ENCODE measurements at regions not wholly inside any gene's neighbourhood (a gene's known extent, or its start where the extent isn't known, plus 50 kb on each side); places are given as distances from the start of the nearest gene placed in this dataset.

DNA sequence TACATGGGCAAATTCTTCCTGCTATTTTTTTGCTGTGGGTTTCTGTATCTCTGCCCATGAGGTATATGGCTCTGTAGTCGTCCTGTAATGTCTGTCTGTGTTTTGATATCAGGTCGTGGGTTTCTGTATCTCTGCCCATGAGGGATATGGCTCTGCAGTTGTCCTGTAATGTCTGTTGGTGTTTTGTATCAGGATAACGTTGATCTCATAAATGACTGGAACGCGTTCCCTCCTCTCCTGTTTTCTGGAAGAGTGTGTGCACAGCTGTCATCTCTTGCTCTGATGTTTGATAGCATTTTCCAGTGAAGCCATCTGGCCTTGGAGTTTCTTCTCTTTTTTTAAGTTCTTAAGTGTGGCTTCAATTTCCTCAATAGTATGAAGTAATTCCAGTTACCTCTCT is 57.2 kb downstream of the SOX1 start:
- no peak for DNase-seq

DNA sequence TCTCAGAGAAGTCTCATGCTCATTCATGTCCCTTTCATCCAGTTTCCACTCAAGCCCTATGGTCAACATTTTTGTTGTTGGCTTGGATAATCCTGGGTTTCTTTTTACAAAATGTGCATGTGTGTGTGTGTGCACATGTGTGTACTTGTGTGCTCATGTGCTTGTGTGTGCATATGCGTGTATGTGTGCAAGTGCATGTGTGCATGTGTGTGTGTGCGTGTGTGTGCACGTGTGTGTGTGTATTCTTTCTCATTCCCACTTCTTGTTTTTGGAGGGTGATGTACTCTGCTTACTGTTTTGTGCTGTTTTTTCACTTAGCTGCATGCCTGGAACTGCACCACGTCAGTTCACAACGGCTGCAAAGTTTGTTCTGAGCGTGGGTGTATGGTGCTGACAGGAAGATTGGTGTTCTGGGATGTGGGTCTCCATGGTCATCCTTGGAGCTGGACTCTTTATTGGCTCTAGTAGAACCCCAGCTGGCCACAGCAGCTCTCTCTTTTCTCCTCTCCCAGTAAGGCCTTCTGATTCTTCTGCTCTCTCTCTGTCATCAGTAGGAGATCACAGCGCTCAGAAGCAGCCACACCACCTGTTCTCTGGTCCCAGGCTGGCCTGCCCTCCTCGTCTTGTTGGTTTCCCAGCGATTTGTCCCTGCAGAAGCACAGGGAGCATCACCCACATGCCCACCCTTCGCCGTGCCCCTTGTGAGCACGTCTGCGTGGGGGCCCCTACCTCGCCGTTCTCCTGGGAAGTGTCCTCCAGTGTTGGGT is 60.8 kb downstream of the SOX1 start:
- no peak for DNase-seq

DNA sequence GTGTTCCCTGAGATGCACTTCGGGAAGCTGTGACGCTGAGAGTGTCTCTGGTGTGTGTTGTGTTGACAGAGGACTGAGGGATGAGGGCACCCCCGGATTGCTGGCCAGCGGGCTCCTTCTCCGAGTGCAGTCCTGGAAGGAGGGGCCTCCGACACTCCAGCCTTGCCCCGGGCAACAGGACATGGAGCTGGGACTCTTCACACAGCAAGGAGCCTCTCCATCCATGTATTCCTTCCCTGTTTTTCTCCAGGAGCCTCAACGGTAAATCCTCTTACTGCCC is 61.3 kb downstream of the SOX1 start:
- no peak for DNase-seq

DNA sequence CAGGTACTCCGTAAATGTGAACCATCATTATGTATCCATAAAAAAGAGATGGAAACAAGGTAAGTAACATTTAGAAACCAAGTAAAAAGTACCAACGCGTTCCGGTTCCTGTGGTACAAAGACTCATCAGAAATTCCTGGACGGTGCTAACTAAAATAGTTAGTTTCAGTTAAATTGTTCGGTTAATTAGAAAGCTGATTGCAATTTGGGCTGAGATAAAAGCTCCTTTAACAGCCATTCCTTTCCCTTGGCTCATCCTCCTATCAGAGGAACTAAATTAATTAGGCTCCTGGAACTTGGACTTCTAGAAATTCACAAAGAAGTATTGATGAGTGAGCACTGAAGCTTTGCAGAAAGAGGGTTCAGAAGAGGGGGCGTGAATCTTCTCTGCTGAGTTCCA is 63.5 kb downstream of the SOX1 start:
- no peak for DNase-seq

DNA sequence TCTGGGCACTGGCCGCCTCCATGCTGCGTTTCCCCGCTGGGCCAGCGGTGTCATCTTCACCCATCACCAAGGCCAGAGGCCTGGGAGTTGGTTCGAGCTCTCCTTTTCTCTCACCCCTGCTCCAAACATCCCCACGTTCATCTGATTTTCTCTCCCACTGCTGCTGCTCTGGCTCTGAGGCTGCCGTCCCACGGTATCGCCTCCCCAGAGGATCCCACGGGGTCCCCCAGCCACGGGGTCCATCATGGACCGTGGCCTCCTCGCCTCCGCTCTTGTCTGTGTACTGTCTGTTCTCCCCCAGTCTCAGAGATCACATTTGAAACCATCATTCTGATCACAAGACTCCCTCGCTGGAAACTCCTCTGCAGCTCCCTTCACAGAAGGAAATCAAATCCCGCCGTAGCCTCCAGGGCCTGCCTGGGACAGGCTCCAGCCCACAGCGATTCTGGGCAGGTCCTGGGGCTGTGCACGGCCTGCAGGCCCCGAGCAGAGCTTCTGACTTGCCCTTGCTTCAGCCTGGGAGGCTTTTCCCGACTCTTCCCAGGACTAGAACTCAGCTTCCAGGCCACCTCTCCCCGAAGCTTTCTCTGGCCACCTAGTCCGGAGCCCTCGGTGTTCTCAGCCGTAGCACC is 64.2 kb downstream of the SOX1 start:
- no peak for DNase-seq

DNA sequence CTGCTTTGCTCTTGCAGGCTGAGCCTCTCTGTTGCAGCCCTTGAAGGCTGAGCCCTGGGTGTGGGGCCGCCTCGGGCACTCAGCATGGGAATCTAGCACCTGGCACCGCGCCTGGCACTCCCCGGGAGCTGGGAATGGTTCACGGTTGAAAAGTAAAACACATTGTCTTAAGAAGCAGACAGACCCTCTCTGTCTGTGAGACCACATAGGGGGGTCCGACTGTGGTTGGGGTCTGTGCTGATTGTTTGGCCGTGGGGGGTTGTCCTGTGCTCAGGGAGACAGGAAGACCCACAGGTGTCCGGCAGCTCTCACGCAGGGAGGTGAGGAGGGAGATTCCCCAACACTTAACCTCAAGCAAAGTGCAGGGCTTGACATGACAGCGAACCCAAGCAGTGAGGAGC is 64.8 kb downstream of the SOX1 start:
- no peak for DNase-seq

DNA sequence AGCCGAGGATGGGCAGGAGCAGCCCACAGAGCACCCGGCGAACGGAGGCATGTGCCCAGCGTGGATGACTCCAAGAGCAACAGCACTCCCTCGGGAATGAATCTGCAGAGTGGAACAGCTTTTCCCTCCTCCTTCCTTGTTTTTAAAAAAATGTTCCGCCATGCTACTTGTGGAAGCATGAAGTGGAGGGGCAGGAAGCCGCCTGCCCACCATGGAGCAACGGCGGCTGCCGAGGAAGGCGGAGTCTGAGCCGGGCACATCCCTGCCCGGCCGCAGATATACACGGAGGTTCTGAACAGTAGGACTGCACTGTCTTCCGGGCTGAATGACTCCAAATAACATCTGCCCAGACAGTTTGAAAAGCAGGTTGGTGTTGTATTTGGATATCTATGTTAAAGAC is 65.2 kb downstream of the SOX1 start:
- DNase-seq: no peak

DNA sequence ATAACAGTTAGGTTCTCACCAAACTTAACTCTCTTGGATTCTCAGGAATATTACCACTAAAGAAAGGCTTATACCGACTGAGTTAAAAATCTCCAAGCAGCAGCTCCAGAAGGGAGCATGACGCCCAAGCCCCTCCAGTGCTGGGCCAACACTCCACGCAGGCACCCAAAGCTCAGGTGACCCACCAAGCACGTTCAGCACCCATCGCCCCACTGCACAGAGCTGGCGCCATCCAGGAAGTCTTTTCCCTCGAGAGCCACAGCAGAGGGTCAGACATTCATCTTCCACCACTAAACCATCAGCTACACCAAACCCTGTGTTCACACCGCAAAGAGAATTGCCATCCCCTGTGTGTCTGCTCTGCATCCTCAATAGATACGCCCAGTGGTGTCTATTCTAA is 65.7 kb downstream of the SOX1 start:
- DNase-seq: no peak

DNA sequence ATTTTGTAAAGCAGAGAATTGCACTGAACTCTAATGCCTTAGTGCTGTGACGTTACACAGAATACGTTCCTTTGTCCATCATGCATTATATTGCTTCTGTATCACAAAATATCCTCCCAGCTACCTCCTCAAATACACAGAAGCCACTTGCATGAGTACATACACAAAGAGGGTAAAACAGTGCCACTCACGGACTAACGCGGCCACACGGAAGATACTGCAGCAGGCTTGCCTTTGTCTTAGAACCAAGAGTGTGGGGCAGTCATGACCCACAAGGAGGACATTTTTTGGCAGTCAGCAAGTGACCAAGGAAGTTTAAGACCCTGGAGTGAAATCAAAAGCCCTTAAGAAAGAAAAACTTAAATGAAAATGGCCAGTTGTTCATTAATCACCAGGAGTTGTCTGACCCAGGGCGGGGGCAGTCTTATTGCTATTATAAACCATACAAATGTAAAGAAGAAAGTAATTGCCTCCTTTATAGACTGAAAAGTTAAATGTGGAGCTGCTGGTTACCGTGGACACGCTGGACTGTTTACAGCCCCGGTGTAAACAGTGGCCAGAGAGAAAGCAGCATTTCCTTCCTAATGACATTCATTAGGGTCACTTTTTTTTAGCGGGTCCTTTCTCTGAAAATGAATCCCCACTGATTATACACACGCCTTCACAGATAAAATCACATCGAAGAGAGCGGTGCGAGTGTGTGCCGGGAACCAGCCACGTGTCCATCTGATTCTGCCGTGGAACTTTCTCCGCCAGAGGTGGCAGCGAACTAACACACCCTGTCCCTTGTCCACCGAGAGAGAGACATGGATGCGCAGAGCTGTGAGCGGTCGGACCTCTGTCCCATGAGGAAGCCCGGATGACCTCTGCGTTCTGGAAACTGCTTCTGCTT is 66.8 kb downstream of the SOX1 start:
- DNase-seq: no peak

DNA sequence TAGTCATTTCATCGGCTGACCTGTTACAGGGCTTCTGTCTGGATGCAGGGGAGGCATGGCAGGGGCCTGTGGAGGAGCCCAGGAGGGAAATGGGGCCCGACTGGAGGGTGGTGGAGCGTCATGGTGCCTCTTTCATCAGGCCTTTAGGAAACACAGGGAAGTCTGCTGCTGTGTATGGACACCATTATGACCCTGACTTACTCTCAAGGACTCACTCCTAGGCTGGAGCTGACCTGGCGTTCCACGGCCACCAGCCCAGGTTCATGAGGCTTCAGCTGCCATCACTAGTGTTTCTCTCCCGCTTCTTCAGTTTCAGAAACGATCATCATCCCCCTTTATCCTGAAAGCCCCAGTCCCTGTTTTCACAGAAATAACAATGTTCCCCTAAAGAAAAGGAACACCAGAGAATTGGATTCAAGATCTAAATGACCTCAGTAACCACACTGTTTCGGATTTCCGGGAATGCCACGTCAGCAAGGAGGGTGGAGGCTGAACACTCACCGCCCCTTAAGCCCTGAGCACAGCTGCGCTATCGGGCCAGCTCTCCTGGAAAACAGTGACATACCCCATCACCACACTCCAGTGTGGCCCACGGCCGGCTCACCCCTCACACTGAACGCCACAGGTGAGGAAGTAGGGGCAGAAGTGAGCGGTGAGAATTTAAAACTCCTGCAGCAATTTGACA is 67.6 kb downstream of the SOX1 start:
- no peak for DNase-seq

DNA sequence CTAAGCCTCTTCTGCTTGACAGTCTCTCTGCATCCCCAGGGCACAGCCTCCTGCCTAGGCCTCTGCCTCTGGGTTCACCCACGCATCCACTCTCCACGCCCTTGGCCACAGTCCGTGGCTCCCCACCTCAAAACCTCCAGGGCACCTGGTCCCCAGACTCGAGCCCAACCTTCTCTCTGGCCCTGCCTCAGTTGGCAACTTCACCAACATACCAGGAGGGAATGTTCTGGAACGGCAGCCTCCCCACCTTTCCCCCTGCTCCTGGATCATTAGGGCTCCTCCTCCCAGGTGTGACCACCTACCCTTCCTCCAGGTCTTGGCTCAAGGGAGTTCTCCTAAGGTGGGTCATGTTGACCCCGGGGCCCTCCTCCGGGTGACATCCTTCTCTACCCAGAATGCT is 69.1 kb downstream of the SOX1 start:
- no peak for DNase-seq

DNA sequence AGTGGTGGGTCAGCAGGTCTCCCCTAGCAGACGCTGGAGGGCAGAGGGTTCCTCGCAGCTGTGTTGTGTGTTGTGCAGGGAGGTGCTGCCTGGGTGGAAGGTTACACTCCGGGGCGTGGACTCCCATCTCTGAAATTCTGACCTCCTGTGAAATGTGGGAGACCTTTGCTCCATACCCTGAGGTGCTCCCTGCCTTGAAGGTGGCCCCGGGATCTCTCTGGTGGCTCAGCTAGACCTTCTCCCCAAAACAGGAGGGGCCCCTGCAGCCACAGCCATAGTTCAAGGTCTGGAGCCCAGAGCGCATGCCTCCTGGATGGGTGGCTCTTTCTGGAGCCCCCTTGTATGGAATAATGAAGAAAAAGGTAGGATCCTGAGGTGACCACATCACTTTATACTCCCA is 70.2 kb downstream of the SOX1 start:
- no peak for DNase-seq

DNA sequence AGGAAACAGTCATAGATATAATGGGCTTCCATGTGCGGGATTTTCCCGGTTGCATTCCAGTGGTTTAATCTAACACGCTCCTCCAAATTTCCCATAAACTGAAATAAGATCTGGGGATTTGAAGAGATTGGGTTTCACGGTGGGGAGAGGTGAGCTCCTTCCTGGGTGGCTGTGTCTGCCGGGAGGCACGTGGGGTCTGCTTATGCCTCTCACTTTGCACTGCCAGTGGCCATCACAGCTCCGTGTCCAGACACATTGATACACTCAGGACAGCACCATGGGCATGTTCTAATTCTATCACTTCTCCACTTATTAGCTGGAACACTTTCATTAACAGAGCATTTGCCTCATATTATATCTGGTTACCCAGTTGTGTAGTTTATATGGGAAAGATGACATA is 73.4 kb downstream of the SOX1 start:
- DNase-seq: no peak

DNA sequence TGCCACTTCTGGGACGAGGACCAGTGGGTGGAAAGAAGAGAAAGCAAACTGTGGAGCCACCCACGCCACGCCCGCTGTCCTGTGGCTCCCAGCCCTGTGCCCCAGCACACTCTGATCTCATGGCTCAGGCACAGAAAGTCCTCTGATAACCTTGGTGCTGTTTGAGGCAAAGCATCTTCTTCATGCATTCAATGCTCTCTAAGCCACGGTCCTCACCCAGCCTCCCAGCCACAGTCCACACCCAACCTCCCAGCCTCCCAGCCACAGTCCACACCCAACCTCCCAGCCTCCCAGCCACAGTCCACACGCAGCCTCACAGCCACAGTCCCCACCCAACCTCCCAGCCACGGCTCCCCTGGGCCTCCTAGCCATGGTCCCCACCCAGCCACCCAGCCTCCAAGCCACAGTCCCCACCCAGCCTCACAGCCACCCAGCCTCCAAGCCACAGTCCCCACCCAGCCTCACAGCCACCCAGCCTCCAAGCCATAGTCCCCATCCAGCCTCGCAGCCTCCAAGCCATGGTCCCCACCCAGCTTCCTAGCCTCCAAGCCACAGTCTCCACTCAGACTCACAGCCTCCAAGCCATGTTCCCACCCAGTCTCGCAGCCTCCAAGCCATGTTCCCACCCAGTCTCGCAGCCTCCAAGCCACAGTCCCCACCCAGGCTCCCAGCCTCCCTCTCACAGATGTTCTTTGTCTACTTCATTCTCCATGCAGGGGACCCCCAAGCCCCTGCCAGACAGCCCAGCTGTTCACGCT is 74.9 kb downstream of the SOX1 start:
- DNase-seq: no peak

DNA sequence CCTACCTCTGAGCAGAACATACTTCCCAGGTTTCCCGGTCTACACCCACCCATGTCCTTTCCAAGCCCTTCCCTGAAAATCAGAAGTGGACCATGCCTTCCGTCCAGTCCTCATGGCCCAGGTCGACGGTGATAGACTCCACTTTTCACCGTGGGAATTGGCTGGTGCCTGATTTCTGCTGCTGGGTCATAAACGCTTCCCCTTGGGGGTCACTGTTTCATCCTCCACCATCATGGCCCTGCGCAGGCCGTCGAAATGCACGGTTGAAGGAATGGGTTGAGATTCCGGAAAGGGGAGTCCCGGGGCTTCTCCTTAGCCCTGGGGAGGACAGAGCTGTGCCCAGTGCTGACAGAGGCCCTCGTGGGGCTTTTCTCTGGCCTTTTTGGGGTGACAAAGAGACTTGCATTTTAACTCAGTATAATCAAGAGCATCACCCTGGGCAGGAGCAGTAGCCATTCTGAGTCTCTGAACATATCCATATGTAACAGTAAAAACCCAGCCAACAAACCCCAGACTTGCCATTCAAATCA is 75.5 kb downstream of the SOX1 start:
- DNase-seq: no peak

DNA sequence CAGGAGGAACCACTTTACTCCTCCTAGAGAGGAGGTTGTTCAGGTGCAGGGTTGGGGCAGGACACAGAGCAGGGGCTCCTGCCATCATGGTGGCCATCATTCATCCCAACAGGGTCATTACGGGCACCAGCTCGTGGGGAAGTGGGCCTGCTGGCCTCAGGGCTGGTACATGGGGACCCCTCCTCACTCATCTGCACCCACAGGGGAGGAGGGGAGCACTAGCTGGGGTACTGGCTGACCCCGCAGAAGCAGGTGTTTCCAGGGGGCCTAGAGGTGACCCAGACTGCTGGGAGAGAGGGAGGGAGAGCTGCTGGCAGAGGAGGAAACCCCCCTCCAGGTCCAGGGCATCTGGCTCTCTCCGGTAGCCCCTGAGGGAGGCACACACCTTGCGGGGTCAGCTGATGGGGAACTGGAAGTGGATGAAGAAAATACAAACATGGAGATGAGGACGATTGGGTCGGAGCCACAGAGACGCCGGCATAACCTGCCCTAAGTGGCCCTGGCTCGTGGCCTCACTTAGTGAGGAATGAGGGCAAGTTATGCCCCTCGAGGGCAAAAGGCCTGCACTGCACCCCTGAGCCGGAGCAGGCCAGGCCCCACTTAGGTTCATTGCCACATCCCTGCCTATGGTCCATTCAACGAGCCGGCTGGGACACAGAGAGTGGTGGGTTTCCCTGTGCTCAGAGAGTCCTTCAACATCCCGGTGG is 76.2 kb downstream of the SOX1 start:
- no peak for DNase-seq

DNA sequence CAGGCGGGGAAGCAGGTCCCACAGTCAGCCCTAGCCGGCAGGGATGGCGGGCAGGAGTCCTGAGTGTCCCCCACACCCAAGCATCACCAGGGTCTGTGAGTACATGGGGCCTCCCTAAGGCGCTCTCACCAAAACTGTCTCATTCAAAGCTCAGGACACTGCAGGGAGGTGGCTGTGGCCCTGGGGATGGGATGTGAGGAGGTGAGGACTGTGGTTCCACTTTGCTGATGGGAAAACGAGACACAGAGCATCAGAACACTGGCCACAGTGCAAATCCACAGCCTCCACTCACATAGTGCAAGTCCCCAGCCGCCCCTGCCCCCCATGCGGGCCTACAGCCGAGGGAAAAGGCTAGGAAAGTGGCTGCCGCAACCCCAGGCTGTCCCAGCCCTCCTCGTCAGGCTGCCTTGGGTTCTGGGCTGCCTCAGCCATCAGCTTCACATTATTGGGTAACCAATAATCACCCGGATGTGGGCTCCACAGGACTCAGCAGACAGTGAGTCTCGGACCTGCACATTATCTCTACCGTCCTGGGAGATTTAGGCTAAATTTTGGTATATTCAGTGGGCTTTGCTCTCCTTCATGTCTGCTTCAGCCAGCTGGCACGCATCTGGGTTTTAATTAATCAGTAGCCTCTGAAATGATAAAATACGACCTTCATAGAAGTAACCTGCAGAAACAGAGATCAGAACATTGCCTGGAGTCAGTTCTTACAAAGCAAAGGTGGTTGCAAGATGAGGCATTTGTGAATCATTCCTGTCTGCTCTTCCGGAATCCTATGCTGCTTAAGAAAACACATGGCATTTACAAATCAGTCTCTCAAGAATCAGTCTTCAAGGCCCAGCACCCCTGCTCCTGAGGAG is 77.0 kb downstream of the SOX1 start:
- no peak for DNase-seq

DNA sequence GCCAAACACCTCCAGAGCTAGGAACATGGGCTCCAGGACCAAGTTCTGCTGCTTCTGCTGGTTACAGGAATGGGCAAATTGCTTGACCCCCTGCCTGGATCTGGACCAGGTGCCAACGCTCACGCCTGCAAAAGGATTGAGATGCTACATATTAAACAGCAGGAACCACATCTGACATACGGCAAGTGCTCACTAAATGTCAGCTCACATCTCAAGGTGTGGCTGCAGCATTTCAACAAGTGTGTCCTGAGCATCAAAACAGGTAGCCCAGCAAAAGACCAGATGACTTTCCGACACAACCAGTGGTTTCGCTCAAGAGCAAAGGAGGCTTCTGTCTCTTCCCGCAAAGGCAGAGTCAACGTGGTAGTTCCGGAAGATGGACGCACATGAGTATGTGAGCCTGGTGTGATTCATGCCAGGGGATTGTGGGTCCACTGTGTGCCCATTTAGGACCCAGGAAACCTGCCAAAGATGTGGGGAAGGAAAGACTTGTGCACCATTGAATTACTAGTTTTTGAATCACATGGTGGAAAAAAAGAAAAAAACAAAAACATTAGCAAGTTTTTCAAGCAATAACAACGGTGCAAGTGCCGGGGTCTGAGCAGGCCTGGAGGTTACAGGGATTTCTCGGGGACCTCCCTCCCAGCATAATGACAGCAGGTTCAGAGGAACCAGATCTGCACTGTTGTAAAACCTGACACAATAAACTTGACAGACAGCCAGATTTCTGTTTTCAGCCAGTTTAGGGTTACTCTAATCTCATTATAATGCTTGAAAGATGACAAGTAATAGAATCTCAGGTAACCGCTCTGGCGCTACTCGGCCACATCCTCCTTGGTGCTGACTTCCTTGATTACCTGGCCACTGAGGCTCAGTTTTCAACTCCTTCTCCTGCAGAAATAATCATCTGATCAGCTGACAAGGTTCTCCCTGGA is 77.9 kb downstream of the SOX1 start:
- DNase-seq: no peak
